Stimulated activated naive CD8-positive, alpha-beta T cell treated with anti-CD3 and anti-CD28 coated beads, Interleukin-15, Interleukin-2, amounts not matched to agents 100 U/mL and 50 U/mL, for 24 hours (primary cell): ENCODE measurements at regions not wholly inside any gene's neighbourhood (a gene's known extent, or its start where the extent isn't known, plus 50 kb on each side); places are given as distances from the start of the nearest gene placed in this dataset.
"Not testable (repeated sequence)": the region's sequence is repeated elsewhere in the genome, so short reads cannot be mapped to it uniquely, and the experiment has no call there.

Experiments used
- ATAC-seq: fragments of 150-1000 bp; cut with Tn5 transposase; one replicate; pipeline ENCODE4 v1.10.0; 2021
- DNase-seq: peaks from one replicate; pipeline ENCODE4 v3.0.0; 2021

GRCh38 chr3:18730491-18730890 lies 305.4 kb upstream of the SATB1 start:
- DNase-seq, result no peak
- ATAC-seq, result no peak

- no peak for ATAC-seq
- DNase-seq, result no peak
These were observed 304.5 kb upstream of the SATB1 start for GRCh38 chr3:18729671-18730070.

GRCh38 chr3:18725668-18726407 lies 300.7 kb upstream of the SATB1 start:
- peak; percentile 55 for DNase-seq
- ATAC-seq, result peak; percentile 47

GRCh38 chr3:18724456-18724855 lies 299.3 kb upstream of the SATB1 start:
- no peak for DNase-seq
- no peak for ATAC-seq

GRCh38 chr3:18723206-18723810 lies 298.2 kb upstream of the SATB1 start:
- no peak for DNase-seq
- ATAC-seq, result no peak

- ATAC-seq (no peak), DNase-seq (no peak)
These were observed 295.4 kb upstream of the SATB1 start for GRCh38 chr3:18720543-18720942.

GRCh38 chr3:18717598-18717997 lies 292.5 kb upstream of the SATB1 start:
- DNase-seq (no peak), ATAC-seq (peak; percentile 20)

GRCh38 chr3:18716821-18717220 lies 291.7 kb upstream of the SATB1 start:
- ATAC-seq (no peak), DNase-seq (no peak)

- DNase-seq (no peak), ATAC-seq (no peak)
These were observed 291.0 kb upstream of the SATB1 start for GRCh38 chr3:18716101-18716500.

- DNase-seq (no peak), ATAC-seq (no peak)
These were observed 290.1 kb upstream of the SATB1 start for GRCh38 chr3:18715208-18715607.

- DNase-seq, result no peak
- no peak for ATAC-seq
These were observed 288.4 kb upstream of the SATB1 start for GRCh38 chr3:18713577-18713951.

- peak; percentile 47 for DNase-seq
- peak; percentile 83 for ATAC-seq
These were observed 287.8 kb upstream of the SATB1 start for GRCh38 chr3:18712713-18713576.

GRCh38 chr3:18704326-18704725 lies 279.2 kb upstream of the SATB1 start:
- ATAC-seq, result no peak
- no peak for DNase-seq

GRCh38 chr3:18703798-18704197 lies 278.7 kb upstream of the SATB1 start:
- ATAC-seq, result peak; percentile 55

GRCh38 chr3:18693588-18694329 lies 268.6 kb upstream of the SATB1 start:
- ATAC-seq, result not testable (repeated sequence)

More at GRCh38 chr3:18703798-18704197, 278.7 kb upstream of the SATB1 start:
- no peak for DNase-seq

GRCh38 chr3:18687286-18687685 lies 262.1 kb upstream of the SATB1 start:
- DNase-seq, result no peak
- ATAC-seq, result no peak

More at GRCh38 chr3:18693588-18694329, 268.6 kb upstream of the SATB1 start:
- DNase-seq, result not testable (repeated sequence)

- no peak for ATAC-seq
- no peak for DNase-seq
These were observed 258.8 kb upstream of the SATB1 start for GRCh38 chr3:18683900-18684299.

GRCh38 chr3:18681818-18682345 lies 256.7 kb upstream of the SATB1 start:
- DNase-seq (no peak), ATAC-seq (no peak)

- DNase-seq, result no peak
These were observed 255.6 kb upstream of the SATB1 start for GRCh38 chr3:18680758-18681157.

GRCh38 chr3:18679238-18679637 lies 254.1 kb upstream of the SATB1 start:
- ATAC-seq (peak; percentile 81), DNase-seq (peak; percentile 20)

More at GRCh38 chr3:18680758-18681157, 255.6 kb upstream of the SATB1 start:
- no peak for ATAC-seq

GRCh38 chr3:18675197-18675596 lies 250.1 kb upstream of the SATB1 start:
- DNase-seq (no peak), ATAC-seq (no peak)

- ATAC-seq (no peak), DNase-seq (no peak)
These were observed 247.4 kb upstream of the SATB1 start for GRCh38 chr3:18672561-18672960.
